Thoracic aorta (tissue), 2 donors: ENCODE measurements at regions not wholly inside any gene's neighbourhood (a gene's known extent, or its start where the extent isn't known, plus 50 kb on each side); places are given as distances from the start of the nearest gene placed in this dataset.

Experiments used
- ATAC-seq: fragments of 150-250 bp; one replicate; pipeline ENCODE4 v1.8.0; 2017; ENCODE audit warnings: low read depth; ENCODE audit not compliant: insufficient number of reproducible peaks, low FRiP score
- DNase-seq: peaks from one replicate; pipeline ENCODE4 v3.0.0-alpha.2; 2020; ENCODE audit warnings: low spot score
- H3K27ac ChIP-seq, 2 donors: fragments of 200-600 bp; sonication (generic); 1 replicate in 1 of 2; 2 replicates in 1 of 2; pipeline ENCODE4 v1.5.1; 2016; ENCODE audit warnings: mild to moderate bottlenecking in 2 of 2, moderate library complexity in 2 of 2
- H3K27me3 ChIP-seq: fragments of 200-600 bp; sonication (generic); replicated peaks from 2 replicates; pipeline ENCODE4 v1.6.0; 2016; ENCODE audit warnings: mild to moderate bottlenecking; ENCODE audit not compliant: insufficient read depth
- H3K36me3 ChIP-seq: fragments of 200-600 bp; sonication (generic); one replicate; pipeline ENCODE4 v1.5.1; 2016
- H3K4me1 ChIP-seq, 2 donors: fragments of 200-600 bp; sonication (generic); 1 replicate in 1 of 2; 2 replicates in 1 of 2; pipeline versions ENCODE4 v1.5.1 to v1.6.0; 2016; ENCODE audit warnings: low read depth in 2 of 2, mild to moderate bottlenecking in 1 of 2; ENCODE audit not compliant: control insufficient read depth in 1 of 2
- H3K4me3 ChIP-seq: fragments of 200-600 bp; sonication (generic); 2 replicates; pipeline ENCODE4 v1.5.1; 2016; ENCODE audit warnings: mild to moderate bottlenecking
- H3K9me3 ChIP-seq: fragments of 200-600 bp; sonication (generic); 2 replicates; pipeline ENCODE4 v1.5.1; 2016
- CTCF ChIP-seq: fragments of 200-600 bp; sonication (generic); IDR thresholded peaks from one replicate; pipeline ENCODE4 v1.5.1; 2019; ENCODE audit warnings: antibody characterized with exemption

DNA sequence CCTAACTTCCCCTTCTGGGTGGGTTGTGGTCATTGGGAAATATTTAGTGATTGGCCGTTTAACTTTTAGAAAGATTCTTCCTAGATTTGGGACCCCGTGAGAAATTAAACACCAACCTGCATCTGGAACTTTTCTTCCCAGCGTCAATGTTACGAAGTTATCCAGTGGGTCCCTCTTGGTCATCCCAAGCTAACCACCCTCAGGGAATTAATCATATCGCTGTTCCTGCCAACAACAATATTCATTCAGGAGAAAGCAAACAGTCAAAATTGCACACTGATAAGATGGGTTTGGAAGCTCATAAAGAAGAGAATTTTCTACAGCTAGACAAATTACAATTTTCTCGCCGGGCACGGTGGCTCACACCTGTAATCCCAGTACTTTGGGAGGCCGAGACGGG lies 121.2 kb upstream of the STX18 start:
- DNase-seq, result no peak
- no peak for ATAC-seq
- no peak overlapping the region for H3K27ac ChIP-seq
- no peak for TF ChIP-seq CTCF
- no peaks in the 10 kb centered on the region for H3K9me3 ChIP-seq
- H3K36me3 ChIP-seq, result no peaks in the 10 kb centered on the region
- no peak overlapping the region for H3K4me3 ChIP-seq
- no peaks in the 10 kb centered on the region for H3K27me3 ChIP-seq
- H3K4me1 ChIP-seq, result no peaks in the 10 kb centered on the region

- TF ChIP-seq CTCF, result no peak
- DNase-seq (no peak), ATAC-seq (no peak)
- no peak overlapping the region for H3K27ac ChIP-seq
- no peak overlapping the region for H3K4me3 ChIP-seq
- no peaks in the 10 kb centered on the region for H3K9me3 ChIP-seq
- no peaks in the 10 kb centered on the region for H3K27me3 ChIP-seq
- H3K36me3 ChIP-seq, result no peaks in the 10 kb centered on the region
- no peaks in the 10 kb centered on the region for H3K4me1 ChIP-seq
These were observed 120.4 kb upstream of the STX18 start for GRCh38 chr4:4662230-4662629.

GRCh38 chr4:4659871-4660651 lies 118.2 kb upstream of the STX18 start:
- Histone ChIP-seq H3K27ac (no peak overlapping the region), H3K27me3 (no peaks in the 10 kb centered on the region), H3K9me3 (no peaks in the 10 kb centered on the region), H3K4me1 (no peaks in the 10 kb centered on the region), H3K4me3 (no peak overlapping the region), H3K36me3 (no peaks in the 10 kb centered on the region)
- no peak for DNase-seq
- no peak for ATAC-seq
- TF ChIP-seq CTCF, result no peak

DNA sequence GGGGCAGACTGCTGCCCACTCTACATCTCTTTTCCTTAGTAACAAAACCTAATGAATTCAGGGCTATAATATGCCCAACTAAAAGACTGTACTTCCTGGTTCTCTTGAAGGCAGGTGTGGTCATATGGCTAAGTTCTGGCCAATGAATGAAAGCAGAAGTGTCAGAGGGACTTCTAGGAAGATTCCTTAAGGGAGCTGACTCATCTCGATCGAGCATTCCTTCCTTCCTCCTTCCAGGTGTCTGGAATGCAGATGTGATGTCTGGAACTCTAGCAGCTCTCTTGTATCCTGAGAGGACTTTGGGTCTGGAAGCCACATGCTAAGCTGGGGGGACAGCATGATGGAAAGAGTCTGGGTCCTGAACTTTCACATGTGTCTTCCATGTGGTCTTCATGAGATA lies 116.2 kb upstream of the STX18 start:
- no peak for TF ChIP-seq CTCF
- Histone ChIP-seq H3K9me3 (no peaks in the 10 kb centered on the region), H3K27me3 (no peaks in the 10 kb centered on the region), H3K27ac (no peak overlapping the region), H3K4me3 (no peak overlapping the region), H3K36me3 (no peaks in the 10 kb centered on the region), H3K4me1 (no peaks in the 10 kb centered on the region)
- no peak for DNase-seq
- ATAC-seq, result no peak

DNA sequence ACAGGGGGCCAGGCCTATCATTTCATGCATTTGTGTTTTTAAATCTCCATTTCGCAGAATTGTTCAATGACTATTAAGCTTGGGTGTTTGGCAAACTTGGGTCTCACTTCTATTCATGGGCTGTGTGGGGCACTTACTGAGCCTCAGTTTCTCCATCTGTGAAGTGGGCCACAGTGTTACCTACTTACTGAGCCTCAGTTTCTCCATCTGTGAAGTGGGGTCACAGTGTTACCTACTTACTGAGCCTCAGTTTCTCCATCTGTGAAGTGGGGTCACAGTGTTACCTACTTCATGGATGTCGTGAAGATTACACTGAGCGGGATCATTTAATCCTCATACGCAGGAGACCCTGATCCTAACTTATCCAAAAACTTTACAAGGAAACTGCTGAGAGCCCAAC lies 115.1 kb upstream of the STX18 start:
- Histone ChIP-seq H3K4me3 (no peak overlapping the region), H3K9me3 (no peaks in the 10 kb centered on the region)
- DNase-seq, result no peak

More for the DNA sequence above, 115.1 kb upstream of the STX18 start:
- Histone ChIP-seq H3K4me1 (no peaks in the 10 kb centered on the region), H3K27me3 (no peaks in the 10 kb centered on the region), H3K36me3 (no peaks in the 10 kb centered on the region), H3K27ac (no peak overlapping the region)
- TF ChIP-seq CTCF, result no peak
- ATAC-seq, result no peak
